GM19467 (cell line): ENCODE measurements at regions not wholly inside any gene's neighbourhood (a gene's known extent, or its start where the extent isn't known, plus 50 kb on each side); places are given as distances from the start of the nearest gene placed in this dataset.
"Not testable (repeated sequence)": the region's sequence is repeated elsewhere in the genome, so short reads cannot be mapped to it uniquely, and the experiment has no call there.

Source experiments
- ATAC-seq: cut with Tn5 transposase; IDR thresholded peaks from one replicate; pipeline ENCODE4 v1.9.1; 2021; ENCODE audit warnings: mild to moderate bottlenecking, moderate library complexity; ENCODE audit not compliant: unreplicated experiment

DNA sequence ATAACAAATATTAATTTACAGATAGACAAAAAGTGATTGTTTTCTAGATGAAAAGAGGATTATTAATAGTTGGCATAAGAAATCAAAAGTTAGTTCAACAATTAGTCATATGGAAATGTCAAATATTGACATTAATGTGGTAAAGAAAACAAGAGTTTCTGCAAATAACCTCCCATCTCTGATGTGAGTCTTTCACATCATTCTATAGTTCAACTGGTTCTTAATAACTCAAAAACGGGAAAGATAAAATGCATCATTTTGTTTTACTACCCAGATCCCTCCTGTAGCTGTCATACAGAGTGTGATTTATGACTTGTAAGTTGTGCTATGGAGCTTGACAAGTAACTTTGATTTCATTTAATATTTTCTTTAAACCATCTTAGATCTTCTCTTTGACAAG, 594.8 kb downstream of the ZWINT start:
- no peak for ATAC-seq

DNA sequence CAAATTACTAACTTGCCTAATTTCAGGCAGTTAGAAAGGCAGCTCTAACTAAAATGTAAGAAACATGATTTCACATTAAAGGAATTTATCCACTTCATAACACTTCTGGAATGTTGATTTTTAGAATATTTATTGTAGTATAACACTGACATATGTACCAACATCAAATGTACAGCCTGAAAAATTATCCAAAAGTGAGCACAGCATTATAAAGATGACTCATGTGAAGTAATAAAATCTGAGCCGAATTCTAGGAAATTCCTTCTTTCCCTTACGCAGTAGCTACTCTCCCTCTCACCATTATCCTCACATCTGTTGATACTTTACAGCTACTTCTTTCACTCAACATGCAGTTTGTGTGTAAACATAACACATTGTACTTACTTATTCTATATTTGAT, 610.6 kb downstream of the ZWINT start:
- ATAC-seq, result no peak

DNA sequence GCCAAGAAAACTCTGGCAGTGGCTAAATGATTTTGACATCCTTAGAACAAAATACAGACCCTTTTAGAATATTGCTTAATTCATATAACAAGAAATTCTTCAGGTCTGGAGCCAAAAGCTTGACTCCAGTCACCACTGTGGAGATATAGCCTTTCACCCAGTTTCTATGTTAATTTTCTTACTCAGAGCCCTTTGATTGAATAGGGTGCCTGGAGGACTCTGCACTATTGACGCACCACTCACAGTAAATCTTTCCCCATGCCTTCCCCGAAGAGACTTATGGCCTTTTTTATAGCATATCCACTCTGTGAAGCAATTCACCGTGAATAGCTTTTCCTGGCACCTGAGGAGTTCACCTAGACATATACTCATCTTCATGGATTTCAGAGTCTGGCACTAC, 613.8 kb downstream of the ZWINT start:
- no peak for ATAC-seq

DNA sequence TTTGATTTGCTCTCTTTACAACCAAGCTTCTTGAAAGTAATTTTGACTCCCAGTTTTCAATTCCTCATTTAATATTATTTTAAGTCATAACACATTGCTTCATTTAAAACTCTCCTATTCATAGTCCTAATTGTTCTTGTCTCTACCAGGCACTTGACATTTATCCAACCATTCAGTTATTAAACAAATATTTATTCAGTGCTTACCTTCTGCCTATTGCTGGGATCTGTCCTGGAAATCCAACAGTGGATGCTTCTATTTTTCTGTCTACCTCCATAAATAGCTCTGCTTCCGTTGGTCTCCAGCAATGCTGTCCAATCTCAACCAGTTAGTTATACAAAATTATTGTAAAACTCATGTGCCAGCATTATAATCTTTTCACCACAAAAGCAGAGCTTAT, 615.1 kb downstream of the ZWINT start:
- no peak for ATAC-seq

DNA sequence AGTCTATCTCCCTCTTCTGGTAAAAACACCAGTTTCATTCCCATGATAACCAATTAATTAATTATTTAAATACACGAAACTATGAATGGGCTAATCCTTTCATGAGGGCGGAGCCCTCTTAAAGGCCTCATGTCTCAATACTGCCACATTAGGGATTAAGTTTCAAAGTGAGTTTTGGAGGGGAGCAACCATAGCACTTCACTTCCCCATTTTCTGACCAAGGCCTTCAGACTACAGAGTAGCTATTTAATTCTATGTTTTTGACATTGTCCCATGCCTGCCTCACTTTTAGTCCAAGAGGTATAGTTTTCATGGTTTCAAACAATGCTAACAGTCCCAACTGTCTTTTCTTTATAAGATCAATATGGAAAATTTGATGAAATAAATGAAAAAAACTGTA, 618.6 kb downstream of the ZWINT start:
- ATAC-seq, result no peak

DNA sequence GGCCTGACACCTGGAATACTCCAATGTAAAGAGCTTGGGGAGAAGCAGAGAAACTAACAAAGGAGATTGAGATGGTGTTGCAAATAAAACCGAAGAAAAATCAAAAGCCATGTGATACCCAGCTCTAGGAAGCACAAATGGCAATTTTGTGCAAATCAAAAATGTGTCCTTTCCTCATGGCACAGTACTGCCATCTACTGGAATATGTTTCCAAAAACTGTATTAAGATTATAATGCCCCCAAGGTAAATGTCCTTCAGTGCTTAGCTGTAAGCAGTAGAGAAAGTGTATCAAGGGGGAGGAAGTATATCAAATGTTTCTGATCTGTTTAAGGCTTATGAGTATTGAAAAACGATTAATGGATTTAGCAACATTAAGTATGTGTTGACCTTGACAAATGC, 620.3 kb downstream of the ZWINT start:
- ATAC-seq, result not testable (repeated sequence)

DNA sequence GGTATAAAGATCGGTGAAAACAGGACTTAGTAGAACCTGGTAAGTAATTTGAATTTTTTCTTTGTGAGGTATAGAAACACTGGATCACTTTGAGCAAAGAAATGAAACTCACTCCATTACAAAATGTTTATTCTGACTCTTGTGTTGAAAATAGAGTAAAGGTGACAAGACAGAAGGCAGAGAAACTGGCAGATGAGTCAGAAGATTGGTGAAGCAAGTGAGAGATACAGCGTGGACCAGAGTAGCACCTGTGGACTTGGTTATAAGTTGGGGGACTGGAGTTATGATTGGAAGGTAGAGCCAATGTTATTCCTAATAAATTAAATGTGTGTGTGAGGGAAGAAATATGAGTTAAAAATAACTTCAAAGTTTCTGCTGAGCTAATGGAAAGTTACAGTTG, 620.9 kb downstream of the ZWINT start:
- ATAC-seq, result no peak

DNA sequence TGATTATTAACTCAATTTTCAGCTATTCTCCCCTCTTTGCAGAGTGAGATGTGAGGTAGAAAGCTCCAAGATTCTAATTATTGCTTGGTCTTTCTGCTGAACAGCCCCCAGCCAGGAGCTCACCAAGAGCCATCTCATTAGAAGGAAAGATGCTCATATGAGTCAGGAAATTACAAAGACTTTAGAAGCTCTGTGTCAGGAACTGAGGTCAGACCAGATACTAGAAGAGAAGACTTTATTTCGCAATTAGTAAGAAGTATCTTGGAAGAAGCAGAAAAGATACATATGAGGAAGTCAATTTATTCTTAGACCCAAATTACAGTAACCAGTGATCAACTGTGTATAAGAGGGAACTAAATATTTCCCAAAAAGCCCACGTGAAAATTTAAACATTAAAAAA, 626.9 kb downstream of the ZWINT start:
- ATAC-seq, result no peak

DNA sequence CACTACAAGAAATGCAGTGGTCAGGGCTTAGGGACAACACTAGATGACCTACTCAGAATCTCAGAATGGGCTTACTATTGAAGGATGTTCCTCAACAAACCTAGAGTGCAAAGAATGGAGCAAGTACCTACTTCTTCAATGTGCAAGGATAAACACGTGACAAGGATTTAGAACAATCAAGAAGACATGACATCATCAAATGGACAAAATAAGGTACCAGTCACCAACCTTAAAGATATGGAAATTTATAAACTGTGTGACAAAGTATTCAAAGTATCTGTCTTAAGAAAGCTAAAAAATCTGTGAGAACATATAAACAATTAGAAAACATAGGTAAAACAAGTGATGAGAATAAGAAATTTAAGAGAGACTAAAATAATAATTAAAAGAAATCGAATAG, 656.1 kb downstream of the ZWINT start:
- ATAC-seq, result no peak

DNA sequence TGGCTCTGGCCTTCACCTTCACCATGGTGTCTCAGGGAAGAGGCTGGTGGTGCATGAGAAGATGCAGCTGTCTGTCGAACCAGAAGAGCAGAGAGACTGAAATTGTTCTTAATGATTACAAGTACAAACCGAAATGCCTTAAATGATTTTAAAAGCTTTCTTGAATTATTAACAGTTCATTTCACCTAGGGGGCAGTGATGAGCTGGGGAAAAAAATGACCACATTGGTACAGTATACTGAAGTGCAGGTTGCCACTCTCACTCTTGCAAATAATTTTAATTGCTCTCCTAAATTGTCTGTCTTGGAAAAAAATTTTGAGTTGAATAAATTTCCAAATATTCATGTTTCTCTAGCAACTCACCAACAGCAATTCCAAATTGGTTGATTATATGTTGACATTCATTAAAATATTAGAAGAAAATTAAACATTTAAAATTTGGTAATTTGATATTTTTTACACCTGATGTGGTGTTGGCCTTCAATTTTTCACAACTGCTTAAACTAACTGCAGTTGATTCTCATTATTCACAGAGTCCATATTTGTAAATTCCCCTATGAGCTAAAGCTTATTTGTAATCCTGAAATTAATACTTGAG, 692.6 kb downstream of the ZWINT start:
- ATAC-seq, result no peak

DNA sequence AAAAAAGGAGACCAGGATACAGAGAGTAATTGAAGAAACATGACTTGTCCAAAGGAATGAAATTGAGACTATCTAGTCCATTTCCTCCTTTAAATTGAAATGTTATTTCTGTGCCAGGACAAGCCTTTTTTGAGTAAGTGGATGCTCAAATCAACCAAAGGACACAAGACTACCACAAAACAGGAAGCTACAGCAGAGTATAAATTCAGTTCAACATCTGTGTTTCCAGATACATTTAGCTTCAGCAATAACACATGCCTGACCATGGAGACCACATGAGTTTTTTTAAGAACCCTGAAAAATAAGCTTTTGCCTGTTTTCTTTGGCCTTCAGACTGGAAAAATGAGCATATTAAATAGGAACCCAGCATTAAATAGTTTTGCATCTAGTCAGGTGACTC, 707.5 kb downstream of the ZWINT start:
- ATAC-seq, result no peak

DNA sequence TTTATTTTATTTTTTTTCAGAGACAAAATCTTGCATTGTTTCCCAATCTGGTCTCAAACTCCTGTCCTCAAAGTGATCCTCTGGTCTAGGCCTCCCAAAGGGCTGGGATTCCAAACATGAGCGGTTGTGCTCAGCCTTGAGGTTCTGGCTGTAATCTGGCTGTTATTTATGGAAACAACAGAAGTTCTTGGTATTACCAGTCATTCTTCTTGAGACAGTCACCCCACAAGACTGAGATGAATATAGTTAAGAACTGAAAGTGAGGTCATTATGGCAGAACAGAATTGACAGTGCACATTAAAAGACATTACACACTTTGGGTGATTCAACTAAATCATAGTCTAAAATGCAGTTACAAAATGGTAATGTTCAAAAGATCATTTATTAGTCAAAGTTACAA, 719.5 kb downstream of the ZWINT start:
- ATAC-seq, result no peak

DNA sequence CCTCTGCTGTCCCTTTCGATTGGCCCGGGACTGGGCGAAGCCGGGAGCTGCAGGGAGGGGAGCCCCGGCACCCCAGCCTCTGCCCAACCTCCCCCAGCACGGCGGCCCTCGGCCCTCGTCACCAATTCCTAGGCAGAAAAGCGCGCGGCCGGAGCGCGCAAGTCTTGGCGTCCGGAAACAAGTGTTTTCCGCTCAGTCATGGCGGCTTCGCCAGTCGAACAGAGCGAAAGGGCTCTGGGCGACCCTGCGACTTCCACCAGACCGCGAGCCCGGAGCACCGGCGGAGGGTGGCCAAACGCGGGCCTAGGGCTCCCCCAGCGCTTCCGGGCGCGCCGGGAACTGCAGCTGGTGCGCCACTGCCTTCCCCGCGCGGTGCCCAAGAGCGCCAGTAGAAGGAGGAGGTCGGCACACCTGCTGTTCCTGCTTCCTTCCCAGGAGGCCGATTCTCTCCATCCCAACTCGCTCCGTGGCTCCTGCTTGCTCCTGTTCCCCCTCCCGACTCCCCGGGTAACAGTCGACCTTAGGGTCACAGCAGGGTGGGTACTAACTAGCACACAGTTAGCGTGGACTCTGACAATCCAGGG, 729.9 kb downstream of the ZWINT start:
- peak; percentile 91 for ATAC-seq

DNA sequence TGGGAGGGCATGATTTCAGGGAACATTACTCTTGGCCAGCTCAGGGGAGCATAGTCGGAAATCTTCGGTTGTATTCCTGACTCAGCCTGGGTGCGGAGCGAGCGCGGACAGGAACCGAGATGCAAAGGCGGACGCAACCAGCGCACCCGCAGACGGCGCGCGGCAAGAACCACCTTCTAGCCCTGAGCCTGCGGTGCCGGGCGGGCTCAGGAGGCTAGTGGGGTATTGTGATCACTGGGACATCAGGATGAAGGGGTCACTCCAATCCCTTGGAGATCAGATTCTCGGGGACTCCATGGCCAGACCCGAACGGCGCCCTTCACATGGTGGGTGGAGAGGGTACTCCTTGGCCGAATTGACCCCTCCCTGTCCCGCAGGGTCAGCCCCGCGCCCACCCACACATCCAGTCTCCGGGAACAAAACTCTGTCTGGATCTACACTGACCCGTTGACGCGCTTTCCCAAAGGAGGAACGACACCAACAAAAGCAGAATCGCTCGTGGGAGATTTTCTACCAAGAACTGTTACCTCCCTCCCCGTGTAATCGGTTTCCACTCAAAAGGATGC, 730.5 kb downstream of the ZWINT start:
- no peak for ATAC-seq

DNA sequence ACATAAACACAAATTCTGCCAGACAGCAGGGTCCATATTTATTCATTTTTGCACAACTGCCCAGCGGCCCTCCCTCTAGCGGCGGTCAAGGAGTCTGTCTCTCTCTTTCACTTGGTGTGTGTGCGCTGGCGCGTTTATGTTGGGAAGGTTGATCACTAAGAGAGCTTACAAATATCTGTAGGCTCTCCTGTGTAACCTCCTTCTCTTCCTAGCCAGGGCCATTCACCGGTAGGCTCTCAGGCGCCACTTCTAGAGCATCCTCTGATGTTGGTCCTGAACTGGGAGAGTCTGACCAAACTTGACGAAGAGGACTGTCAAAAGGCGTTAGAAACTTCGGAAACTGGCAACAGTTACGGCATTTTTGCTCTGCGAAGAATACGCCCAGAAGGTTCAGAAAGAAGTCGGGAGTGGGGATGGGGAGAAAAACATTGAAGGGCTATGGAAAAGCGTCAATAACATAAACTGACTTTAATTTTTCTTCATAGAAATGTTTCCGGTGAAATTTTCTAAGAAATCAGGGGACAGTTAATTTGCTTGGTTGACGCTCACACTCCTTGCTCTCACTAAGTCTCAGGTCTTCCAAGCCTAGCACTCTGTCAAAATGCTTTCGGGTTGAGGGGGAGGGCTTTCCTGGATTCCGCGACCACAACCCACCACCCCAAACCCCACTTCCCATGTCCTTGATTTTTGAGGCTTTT, 731.1 kb downstream of the ZWINT start:
- no peak for ATAC-seq

DNA sequence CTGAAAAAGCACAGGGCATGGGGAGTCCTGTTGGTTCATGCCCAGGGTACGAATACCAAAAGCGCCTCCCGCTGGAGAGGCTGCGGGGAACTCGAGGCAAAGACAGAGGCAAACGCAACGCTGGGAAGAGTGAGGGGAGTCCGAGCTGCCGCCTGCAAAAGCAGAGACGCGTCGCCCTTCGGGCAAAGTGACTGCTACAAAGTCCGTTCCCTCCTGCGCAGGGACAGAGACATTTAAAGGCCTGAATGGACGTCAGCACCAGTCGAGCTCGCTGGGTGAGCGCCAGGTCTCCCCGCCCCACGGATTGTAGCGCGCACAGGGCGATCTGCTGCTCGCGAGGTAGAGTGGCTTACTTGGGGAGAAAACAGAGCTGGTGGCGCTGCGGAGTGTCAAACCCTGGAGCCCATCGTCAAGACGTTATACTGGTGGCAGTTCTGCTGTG, 732.8 kb downstream of the ZWINT start:
- ATAC-seq, result no peak

DNA sequence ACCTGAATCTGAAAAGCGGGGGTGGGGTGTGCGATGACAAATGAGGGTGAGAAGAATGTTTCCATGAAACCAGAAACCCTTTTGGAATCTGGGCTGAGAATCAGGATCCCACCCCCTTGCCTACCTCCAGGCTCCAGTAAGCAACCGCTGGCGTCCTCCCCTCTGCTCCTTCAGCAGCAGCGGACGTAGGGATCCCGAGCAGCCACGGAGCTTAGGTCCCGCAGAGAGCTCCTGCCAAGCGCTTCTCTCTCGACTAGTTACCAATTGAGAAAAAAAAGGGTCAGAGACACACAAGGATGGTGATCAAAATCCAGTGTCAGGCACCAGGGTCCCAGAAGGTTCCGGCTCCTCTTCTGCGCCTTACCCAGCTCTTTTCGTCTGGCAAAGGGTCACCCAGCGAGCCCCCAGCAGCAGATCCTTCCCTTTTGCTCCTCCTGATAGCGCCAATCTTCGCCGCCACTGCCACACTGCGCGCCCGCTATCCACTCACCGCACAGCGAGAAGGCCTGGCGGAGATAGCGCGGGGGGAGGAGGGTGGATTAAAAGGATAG, 733.5 kb downstream of the ZWINT start:
- no peak for ATAC-seq

DNA sequence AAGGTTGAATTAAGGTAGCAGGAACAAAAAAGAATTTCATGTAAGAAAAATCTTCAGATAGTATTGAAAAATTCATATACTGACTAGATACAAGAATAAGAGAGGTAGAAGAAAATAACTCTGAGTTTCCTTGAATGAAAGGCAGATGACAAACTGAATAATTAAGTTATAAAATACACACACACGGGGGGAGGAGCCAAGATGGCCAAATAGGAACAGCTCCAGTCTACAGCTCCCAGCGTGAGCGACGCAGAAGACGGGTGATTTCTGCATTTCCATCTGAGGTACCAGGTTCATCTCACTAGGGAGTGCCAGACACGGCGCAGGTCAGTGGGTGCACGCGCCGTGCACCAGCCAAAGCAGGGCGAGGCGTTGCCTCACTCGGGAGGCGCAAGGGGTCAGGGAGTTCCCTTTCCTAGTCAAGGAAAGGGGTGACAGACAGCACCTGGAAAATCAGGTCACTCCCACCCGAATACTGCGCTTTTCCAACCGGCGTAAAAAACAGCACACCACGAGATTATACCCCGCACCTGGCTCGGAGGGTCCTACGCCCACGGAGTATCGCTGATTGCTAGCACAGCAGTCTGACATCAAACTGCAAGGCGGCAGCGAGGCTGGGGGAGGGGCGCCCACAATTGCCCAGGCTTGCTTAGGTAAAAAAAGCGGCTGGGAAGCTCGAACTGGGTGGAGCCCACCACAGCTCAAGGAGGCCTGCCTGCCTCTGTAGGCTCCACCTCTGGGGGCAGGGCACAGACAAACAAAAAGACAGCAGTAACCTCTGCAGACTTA, 759.2 kb downstream of the ZWINT start:
- not testable (repeated sequence) for ATAC-seq

DNA sequence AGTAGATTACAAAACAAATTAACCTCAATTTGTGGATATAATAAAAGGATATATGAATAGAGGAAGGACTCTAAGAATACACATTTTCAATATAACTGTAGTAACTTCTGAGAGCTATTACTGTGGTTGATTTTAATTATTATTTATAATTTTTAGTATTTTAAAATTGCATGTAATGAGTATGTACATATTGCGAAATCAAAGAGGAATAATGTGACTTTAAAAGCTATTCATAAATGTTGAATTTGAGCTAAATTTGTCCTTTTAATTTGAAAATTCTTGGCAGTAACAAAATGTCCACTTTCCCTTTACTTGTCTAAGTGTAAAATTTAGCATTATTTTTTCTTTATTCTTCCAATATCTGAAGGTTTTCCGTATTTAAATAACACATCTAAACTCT, 750.6 kb upstream of the PCDH15 start:
- ATAC-seq, result no peak

DNA sequence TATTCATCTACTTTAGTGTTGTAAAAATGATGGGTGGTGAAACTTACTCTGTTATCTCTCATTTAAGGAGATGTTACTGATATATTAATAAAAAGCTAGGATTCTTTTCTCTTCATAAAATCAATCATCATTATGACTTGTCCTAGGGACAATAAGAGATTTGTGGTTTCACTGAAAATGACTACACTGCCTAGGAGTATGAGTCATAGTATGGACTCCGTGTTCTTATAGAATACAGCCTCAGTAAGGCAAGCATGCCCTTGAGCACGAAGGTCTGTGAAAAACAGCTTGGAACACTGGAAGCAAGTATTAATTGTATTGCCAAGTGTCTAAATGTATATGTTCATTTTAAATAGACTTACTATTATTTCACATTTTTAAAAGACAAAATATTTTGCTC, 749.2 kb upstream of the PCDH15 start:
- ATAC-seq, result no peak

DNA sequence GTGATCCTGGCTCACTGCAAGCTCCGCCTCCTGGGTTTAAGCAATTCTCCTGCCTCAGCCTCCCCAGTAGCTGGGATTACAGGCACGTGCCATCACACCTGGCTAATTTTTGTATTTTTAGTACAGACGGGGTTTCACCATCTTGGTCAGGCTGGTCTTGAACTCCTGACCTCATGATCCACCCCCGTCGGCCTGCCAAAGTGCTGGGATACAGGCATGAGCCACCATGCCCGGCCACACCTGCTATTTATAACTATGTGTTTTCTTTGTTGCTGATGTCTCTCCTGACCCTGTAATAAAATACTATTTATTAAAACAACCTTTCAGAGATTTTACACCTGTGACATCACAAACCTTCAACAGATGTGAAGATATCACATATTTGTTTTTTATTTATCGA, 736.5 kb upstream of the PCDH15 start:
- not testable (repeated sequence) for ATAC-seq
